ENCODE measurements at regions not wholly inside any gene's neighbourhood (a gene's known extent, or its start where the extent isn't known, plus 50 kb on each side); places are given as distances from the start of the nearest gene placed in this dataset.

DNA sequence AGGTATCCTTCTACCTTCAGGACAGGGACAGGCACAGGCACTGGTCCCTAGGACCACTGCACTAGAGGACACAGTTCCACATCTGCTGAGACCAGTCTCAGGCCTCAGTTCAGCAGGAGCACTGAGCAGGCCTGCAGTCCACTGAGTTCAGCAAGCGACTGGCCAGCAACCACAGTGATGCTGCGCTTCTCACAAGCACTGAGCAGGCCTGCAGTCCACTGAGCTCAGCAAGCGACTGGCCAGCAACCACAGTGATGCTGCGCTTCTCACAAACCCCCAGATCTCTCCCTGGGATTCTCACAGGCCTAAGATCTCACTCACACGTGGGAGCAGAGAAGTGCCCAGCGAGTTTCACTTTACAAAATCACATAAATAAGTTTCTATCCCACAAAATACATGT, 140.6 kb downstream of the IRS2 start:
- TF ChIP-seq, protein P1, sequence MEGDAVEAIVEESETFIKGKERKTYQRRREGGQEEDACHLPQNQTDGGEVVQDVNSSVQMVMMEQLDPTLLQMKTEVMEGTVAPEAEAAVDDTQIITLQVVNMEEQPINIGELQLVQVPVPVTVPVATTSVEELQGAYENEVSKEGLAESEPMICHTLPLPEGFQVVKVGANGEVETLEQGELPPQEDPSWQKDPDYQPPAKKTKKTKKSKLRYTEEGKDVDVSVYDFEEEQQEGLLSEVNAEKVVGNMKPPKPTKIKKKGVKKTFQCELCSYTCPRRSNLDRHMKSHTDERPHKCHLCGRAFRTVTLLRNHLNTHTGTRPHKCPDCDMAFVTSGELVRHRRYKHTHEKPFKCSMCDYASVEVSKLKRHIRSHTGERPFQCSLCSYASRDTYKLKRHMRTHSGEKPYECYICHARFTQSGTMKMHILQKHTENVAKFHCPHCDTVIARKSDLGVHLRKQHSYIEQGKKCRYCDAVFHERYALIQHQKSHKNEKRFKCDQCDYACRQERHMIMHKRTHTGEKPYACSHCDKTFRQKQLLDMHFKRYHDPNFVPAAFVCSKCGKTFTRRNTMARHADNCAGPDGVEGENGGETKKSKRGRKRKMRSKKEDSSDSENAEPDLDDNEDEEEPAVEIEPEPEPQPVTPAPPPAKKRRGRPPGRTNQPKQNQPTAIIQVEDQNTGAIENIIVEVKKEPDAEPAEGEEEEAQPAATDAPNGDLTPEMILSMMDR (IDR thresholded peaks at IDR 0.05; ENCODE audit: insufficient read depth, low read depth, low read length) = no peak
- TF ChIP-seq EZH2 (IDR thresholded peaks at IDR 0.05; ENCODE audit: insufficient read depth, low read length) = no peak
